GM18508 (cell line): ENCODE measurements at regions not wholly inside any gene's neighbourhood (a gene's known extent, or its start where the extent isn't known, plus 50 kb on each side); places are given as distances from the start of the nearest gene placed in this dataset.

Experiments
- ATAC-seq: cut with Tn5 transposase; IDR thresholded peaks from one replicate; pipeline ENCODE4 v1.9.1; 2021; ENCODE audit warnings: moderate number of reproducible peaks; ENCODE audit not compliant: insufficient read depth, unreplicated experiment

DNA sequence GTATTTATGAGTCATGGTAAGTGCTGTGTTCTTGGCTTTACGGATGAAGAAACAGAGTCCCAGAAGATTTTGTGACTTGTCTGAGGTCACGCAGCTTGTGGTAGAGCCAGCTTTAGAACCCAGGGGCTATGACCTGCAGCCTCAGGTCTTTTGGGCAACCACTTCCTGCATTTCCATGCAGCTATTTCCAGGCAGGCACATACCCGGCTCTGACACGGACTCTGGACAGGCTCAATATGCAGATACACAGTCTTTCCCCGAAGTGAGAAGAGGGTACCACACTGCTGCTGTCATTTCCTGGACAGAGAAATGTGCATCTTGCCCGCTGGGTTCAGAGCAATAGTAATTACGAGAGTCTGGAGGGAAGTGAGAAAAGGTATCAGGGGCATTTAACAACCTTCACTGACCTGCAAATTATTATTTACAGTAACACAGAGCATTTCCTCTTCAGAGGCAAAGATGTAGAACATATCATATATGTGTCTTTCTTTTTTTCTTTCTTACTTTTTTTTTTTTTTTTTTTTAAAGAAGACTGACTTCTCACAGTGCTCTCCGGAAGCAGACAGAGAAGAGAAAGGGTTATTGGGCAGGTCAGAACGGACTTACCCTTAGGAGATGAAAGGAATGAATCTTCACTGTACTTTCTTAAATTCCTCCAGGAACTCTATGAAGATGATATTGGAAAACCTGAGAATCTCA lies 185.1 kb downstream of the CLIC5 start:
- ATAC-seq = peak; percentile 84

DNA sequence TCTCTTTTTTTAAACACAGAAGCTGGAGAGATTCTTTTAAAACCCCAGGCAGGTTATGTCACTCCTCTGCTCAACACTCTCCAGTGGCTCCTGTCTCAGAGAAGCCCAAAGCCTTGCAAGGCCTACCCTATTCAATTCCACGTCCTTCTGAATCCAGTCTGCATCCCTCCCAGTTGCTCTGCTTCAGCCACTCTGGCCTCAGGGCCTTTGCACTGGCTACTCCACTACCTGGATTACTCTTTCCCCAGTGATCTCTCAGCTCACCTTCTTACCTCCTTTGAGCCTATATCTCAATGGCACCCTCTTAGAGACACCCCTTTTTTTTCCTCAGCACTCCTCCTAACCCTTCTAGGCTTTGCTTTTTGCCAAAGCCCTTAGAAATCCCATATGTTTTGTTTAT lies 185.8 kb downstream of the CLIC5 start:
- no peak for ATAC-seq

- ATAC-seq = no peak
Measured at GRCh38 chr6:45827952-45828530, 187.6 kb downstream of the CLIC5 start.

- ATAC-seq = no peak
Measured at GRCh38 chr6:45822873-45823272, 192.8 kb downstream of the CLIC5 start.

DNA sequence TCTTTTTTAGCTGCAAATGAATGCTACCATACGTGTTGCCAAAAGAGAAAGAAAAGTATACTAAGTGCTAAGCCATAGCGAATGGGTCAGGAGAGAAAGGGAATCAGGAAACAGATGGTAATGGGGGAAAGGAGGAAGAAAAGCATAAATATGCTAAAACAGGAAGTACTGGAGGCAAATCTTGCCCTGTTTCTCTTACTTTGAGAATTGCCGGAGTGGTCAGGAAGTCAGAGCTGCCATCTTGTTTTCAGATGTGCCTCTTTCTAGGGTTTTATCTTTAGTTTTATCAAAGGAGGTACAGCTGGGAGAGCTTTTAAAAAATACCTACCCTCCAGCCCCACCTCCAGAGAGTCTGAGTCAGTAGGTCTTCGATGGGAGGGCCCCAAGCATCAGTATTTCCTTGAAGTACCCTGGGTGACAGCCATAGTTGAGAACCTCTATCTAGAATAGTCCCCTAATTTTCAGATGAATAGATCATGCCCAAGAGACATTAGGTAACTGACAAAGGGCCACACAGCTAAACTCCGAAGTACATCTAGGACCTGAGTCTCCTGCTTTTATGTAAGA lies 193.3 kb downstream of the CLIC5 start:
- no peak for ATAC-seq

- ATAC-seq = no peak
Measured at GRCh38 chr6:45818655-45819054, 197.0 kb downstream of the CLIC5 start.

- ATAC-seq = no peak
Measured at GRCh38 chr6:45816674-45817297, 198.9 kb downstream of the CLIC5 start.

DNA sequence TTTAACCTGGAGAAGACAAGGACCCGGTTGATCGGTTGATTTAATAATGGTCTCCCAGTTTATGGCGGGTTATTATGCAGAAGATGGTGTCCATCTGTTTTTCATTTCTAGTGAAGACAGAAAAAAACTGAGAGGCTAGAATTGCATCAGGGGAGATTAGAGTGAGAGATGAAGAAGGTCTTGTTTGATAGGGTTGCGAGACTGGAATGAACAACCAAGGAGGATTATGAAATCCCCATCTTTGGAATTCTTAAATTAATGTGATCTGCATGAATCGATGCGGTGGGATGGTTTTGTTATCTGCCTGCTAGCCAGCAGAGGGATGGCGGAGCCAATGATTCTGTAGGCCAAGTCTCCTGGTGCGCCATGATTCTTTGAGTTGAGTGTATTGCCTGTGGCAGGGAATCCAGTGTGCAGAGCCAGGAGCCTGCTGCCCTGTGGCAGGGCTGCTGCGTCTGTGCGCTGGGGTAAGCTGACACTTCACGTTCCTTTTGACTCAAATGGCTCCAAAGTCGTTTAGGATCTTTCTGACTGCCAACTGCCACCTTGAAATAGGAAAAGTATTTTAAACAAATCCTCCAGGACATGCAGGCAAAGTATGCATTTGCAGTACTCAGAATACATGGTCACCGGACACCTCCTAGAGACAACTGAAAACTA lies 200.1 kb downstream of the CLIC5 start:
- ATAC-seq = no peak

DNA sequence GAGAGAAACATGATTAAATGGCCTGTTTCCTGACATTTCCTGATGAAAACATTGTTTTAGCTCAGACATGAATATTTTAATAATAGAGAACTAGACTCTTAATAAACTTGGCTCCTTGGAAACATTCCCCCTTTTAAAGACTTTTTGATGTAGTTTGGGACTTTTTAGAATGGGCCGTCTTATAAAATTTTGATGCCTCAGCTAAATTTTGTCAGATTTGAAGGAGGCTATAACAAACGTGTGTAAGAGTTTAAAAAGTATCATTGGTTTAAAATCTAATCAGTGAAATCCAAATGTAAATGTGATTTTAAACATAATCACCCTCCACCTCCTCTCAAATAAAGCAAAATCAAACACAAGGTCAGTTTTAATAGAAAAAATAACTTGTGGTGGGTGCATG lies 200.9 kb downstream of the CLIC5 start:
- ATAC-seq = no peak

- no peak for ATAC-seq
Measured at GRCh38 chr6:45813943-45814342, 201.7 kb downstream of the CLIC5 start.

GRCh38 chr6:45812922-45813321 lies 202.7 kb downstream of the CLIC5 start:
- ATAC-seq = no peak

- no peak for ATAC-seq
Measured at GRCh38 chr6:45808917-45809316, 206.7 kb downstream of the CLIC5 start.

DNA sequence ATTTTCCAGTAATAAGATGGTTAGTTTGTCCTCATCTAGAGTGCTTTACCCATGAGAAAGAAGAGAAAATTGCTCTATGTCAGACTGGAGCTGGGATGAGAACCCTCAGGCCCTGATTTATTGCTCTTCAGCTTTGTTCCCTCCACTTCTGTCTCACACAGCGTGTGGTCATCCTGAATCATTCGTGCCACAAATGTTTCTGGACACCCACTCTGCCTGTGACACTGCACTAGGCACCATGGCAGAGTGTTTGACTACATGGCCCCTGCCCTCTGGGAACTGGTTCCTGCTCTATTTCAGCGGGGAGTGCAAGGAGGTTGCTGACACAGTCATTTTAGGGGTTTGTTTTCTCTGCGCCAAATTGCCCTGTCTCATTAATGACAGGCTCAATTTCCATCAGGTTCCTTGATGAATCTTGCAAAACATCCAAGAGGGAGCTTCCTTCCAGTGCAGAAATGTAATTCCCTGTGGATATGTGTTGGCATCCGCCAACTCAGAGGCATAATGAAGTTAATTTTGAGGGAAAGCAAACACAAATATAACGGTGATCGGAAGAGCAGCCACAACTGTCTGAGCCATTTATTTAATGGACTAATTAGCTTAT lies 207.5 kb downstream of the CLIC5 start:
- ATAC-seq = no peak

GRCh38 chr6:45807311-45808041 lies 208.2 kb downstream of the CLIC5 start:
- ATAC-seq = no peak

DNA sequence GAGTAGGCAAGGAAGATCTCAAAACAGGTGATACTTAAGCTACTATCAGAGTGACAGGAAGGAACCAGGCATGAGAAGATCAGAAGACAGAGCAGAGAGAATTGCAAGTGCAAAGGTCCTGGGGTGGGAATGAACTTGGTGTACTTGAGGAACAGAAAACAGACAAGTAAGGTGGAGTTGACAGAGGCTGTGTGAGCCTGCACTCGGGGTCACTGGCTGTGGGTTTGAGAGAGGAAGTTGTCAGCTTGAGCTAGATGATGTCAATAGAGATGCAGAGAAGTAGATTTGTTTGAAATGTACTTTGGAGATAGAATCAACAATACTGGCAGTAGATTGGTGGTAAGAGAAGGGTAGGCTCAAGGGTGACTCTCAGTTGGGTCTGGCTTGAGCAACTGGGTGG lies 209.5 kb downstream of the CLIC5 start:
- ATAC-seq = no peak

DNA sequence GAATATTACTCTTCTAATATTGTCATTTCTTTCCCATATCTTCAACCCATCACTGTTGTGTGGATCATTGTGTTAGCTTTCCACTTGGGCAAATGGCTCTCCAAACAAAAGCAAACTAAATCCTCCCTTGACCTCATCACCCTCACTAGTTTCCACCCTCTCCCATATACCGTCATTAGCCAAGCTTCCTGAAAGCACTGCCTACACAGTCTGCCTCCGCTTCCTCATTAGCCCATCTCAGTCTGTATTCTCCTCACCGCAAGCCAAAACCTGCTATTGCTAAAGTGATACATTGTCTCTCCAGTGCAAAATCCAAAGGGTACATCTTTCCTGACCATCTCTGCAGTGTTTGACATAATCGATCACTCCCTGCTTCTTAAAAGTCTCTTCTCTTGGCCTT lies 212.6 kb downstream of the CLIC5 start:
- ATAC-seq = no peak

DNA sequence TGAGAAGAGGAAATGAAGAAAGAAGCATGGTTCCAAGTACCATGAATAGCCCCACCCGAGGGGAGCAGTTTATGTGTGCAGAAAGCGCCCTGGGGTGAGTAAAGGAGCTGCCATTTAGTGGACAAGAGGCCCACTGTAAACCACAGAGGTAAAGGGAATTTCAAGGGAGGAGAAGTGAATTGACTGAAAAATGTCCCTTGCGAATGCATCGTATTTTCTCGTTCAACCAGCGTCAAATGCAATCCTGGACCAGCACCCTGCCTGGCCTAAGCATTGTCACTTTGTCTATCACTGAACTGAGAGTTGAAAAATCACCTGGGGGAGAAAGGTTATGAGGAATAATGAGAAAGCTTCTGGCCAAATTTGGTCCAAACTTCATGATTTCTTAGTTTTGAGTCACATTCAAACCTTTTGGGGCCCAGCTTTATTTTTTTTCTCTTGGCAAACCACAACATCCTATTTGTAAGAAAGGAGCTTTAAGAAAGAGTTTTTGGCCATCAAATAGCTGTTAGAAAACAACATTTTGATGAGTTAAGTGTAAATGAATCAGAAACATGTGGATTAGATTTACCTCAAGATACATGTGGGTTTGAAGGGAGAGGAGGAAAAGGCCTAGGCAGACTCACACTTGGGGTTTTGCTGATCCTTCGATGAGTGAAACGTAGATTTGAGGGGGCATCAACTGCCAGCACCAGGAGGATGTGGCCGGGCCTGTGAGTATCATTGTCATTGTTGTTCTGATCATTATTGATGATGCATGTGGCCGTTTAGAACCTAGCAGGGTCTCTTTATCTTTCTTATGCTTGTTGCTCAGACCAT lies 214.0 kb downstream of the CLIC5 start:
- ATAC-seq = no peak

DNA sequence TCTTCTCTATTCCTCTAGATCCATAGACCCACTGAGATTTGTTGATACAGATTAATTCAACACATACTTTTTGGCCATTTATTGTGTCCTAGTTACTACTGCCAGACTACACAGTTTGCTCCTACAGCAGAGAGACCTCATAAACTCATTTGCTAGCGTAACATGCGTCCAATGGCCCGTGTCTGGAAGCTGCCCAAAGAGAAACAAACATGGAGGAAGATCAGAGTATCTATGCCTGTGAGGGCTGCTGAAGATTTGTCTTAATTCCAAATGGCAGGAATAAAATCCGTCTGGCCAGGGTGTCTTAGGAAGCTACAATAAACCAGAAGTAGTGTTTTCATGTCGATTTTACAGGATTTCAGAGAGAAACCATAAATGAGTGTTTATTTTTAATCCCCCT lies 214.7 kb downstream of the CLIC5 start:
- no peak for ATAC-seq

GRCh38 chr6:45795678-45796077 lies 220.0 kb downstream of the CLIC5 start:
- ATAC-seq = no peak
